ENCODE measurements at regions not wholly inside any gene's neighbourhood (a gene's known extent, or its start where the extent isn't known, plus 50 kb on each side); places are given as distances from the start of the nearest gene placed in this dataset.

DNA sequence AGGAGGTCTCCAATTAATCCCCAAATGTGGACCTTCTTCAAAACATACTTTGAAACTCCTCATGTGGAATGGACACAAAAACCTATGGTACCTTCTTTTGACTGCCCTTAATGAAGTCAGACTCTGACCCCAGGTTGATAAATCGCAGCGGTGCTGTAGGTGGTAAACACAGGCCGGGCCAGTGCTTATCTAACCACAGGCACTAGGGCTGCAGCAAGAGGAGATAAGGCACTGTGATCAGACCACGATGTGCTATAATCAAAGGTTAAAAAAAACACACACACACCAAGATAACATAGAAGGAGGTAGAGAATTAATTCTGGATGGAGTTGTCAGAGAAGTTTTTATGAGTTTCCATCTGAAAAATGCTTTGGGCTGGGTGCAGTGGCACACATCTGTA is 52.3 kb upstream of the SIPA1L2 start:
- no peak for DNase-seq (ENCODE audit: low spot score)

DNA sequence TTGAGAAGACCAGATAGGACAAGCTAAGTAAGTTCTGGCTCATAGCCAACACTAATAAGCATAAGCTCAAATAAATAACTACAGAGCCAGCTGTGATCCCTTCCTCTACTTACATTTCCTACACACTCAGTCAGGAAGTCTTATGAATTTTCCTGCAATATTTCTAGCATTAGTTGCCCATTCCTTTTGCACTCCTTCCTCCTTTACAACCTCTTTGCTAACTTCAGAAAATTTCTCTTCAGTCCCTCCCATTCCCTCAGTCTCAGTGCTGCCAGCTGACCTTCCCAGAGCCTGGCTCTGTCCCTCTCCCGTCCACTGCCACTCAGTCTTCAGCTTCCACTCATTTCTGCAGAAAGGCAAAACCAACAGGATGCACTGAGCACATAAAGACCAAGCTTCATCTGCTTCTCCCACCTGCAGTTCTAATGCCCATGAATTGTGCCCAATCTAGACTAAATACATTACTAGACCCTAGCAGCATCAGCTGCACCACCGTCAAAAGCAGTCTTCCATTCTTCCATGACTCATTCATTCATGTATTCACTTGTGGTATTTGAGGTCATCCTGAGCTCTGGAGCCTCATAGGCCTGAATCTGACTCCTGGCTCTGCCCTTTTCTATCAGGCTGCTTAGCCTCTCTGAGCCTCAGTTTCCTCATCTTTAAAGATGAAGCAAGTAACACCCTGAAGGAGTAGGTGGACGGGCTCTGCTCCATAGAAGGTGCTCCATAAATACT is 54.6 kb upstream of the SIPA1L2 start:
- peak; percentile 22 for DNase-seq (ENCODE audit: low spot score)

DNA sequence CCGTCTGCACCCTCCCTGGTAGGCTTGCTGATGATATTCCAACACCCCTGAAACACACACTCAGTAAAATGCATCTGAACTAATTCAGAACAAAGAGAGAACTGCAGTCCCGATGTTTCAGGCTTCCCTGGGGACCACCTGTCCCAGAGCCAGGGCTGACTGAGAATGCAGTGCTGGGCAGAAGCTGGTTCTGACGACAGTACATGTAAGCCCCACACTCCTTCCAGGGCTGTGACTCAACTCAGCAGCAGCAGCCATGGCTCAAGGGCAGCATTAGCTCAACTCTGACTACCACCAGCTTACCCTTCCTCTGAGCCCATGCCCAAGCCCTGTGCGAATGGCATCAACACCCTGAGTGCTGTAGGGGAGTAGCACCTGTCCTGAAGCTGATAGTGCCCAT is 56.4 kb upstream of the SIPA1L2 start:
- no peak for DNase-seq (ENCODE audit: low spot score)

DNA sequence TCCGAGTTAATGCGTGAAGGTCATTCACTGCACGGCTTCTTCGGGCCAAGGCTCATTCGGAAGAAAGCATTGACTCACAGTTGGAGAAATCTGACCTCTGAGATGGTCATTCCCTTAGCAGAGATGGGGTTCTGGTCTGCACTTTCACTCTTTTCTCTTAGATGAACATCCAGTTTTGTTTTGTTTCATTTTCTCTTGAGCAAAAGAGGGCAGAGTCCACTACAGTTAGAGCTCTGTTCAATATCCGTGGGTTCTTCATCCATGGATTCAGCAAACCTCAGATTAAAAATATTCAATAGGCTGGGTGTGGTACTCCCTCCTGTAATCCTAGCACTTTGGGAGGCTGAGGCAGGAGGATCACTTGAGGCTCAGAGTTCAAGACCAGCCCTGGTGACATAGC is 57.4 kb upstream of the SIPA1L2 start:
- no peak for DNase-seq (ENCODE audit: low spot score)

DNA sequence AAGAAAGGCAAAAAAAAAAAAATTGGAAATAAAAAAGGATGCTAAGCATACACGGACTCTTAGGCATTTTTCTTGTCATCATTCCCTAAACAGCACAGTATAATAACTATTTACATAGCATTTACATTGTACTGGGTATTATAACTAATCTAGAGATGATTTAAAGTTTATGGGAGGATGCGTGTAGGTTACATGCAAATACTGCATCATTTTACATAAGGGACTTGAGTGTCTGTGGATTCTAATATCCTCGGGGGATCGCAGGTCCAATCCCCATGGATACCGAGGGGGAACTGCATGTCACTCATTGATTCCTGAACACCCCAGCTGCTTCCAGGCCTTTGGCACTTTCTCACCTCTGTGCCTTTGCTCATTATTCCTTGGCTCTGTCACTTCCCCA is 57.8 kb upstream of the SIPA1L2 start:
- DNase-seq (ENCODE audit: low spot score): no peak

DNA sequence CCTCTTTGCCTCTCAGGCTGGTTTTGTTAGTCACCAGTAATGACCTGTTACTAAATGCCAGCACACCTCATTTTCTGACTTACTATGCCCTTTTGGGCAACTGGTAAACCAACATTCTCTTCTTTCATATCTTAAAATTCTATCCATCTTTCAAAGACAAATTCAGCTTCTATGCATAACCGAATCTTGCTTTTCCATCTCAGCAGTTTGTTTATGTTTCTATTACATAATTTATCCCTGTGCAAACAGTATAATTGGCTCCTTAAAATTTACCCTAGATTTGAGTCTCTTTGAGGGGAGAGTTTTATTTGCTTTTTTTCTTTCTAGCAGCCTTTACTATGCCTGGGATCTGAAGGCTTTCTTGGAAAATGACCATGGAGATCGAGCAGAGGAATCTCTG is 58.5 kb upstream of the SIPA1L2 start:
- DNase-seq (ENCODE audit: low spot score): no peak

DNA sequence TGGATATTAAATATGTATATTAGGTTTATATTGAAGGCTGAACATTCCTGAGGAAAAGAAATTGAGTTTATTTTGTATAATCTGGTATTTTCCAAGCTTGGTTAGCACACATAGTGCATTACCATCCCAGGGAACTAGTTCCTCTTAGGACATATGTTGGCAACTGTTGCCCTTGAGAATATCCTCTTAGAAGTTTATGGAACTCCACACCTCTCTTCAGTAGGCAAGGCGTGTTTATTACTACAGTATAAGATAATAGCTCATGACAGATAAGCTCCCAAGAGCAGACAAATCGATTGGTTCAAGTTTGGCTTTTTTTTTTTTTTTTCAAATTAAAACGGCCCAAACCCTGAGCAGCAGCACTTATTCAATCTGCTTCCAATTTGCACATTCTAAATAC is 59.8 kb upstream of the SIPA1L2 start:
- DNase-seq (ENCODE audit: low spot score): no peak

DNA sequence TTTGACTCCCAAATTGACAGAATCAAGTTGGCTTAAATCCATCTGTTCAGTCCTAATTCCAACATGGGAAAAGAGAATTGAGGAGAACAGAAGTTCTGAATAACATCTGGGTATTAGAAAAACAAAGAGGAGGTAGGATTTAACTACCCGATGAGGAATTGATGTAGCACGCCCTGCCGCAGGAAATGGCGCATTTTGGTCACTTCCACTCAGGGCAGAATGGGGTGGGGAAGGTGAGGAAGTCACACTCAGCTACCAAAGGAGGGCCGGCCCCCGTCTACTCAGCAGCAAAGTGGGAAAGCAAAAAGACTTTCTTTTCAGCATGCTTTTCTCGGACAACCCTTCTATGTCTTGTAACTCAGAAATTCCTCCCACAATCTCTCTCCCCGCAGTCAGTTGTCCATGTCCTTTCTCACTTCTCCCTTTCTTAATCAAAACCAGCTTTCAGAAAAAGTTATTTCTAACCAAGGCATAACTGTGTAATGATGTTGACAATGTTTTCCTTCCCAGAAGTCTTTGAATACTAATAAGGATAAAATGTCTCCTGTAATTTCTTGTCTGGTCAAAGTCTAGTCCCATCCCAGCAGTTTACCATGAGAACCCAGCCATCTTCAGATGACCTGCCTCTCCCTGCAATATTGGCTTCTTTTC is 60.5 kb upstream of the SIPA1L2 start:
- DNase-seq (ENCODE audit: low spot score): no peak

DNA sequence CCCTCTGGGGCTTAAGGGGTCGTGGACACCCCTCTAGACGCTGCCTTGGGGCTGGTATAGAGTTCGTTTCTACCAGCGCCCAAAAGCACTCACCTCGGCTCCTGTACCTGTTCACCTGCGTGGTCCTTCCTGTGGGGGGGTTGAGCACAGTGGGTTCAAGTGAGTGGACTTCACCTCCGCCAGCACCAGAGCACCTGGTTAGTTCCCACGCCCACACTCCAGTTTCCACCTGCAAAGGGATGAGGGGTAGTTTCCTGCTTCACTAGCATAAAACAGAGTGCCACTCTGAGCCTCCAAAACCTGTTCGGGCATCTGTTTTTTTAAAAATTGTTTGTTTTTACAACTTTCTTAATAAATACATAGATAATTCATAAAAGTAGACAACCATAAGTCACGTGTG is 64.5 kb upstream of the SIPA1L2 start:
- no peak for DNase-seq (ENCODE audit: low spot score)

DNA sequence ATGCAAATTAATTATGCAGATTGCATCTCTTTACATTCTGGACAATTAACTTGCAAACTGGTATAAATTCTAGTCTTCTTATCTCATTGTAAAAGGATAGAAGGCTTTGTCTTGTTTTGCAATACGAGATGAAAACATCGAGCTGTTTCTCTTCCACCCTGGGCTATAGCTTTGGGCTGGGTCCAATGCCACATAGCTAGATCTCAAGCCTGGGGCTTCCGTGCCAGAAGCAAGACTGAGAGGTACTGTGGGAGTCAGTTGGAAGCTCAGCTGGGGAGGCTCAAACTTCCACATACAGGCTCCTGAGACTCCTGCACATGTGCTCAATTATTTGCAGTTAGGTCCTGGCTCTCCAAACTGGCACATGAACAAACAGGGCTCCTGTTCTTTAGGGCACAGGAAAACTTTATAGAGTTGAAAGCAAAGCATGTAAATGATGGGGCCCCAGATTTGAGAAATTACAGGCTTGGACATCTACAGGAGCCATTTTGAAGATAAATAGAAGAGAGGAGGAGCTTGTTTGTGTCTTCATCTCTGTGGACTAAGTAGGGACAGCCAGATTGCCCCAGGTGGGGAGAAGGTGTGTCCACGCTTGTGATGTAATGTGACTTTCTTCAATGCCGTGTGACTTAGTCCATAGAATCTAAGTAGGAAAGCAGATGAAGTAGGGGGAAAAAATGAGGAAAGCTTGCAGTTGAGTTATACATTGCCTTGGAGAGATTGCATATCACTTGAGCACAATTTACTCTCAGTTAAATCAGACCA is 65.9 kb upstream of the SIPA1L2 start:
- DNase-seq (ENCODE audit: low spot score): no peak

DNA sequence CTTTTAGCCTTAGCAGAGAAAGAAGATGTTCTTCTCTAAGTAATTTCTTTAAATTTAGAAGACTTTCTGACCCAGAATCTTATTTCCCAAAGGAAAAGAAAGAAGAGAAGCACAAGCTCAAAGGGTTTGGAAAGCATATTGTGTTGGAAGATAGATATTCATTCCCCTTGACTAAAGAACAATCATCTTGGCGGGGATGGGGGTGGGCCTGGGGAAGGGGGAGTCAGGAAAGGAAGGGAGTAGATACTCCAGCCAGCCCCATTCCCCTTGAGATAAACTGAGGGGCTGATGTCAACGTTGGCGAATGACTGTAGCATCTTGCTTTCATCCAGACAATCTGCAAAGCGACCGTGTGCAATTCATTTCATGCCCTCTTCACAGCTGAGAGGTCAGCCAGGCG is 66.5 kb upstream of the SIPA1L2 start:
- no peak for DNase-seq (ENCODE audit: low spot score)

DNA sequence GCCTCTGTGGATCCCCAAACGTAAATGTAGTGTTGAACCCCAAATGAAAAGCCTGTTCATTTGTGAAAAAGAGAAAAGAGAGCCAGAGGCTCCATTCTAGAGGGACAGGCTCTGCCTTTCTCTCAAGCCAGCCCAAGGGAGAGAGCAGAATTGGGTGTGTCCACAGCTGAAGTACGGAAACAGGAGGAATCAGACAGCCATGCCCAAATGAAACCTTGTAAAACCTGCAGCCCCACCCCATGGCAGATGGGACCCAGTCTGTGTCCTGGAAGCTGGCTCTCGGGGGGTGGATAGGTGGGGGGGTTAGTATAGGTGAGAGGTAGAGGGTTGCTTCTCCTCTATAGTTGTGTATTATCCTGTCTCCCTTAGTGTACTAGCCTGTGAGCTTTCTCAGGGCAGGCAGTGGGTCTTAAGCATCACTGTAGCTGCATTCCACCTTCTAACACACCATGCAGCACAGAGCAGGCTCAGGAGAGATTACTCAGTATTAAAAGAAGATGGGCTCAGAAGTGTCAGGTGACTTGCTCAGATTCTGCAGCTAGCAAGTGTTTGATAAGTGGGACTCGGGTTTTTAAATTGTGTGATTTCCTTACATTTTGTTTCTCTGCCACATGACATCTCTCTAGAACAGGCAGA is 67.4 kb upstream of the SIPA1L2 start:
- no peak for DNase-seq (ENCODE audit: low spot score)

DNA sequence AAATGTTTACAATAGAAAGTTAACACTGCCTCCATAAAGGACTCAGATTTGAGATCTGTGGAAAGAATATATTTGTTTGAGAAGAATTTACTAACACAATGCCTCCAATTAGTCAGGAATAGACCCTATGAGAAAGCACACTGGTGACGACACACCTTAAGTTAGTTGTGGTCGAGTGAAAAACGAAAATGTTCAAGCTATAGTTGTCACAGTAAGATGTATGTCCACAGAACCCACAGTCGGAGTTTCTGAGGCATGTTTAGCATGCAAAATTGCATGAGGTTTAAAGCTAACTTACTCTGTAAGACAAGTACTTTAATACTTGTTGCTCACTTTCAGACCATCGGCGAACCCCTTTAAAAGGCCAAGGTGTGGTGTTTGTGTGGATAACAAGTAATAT is 69.9 kb upstream of the SIPA1L2 start:
- no peak for DNase-seq (ENCODE audit: low spot score)

DNA sequence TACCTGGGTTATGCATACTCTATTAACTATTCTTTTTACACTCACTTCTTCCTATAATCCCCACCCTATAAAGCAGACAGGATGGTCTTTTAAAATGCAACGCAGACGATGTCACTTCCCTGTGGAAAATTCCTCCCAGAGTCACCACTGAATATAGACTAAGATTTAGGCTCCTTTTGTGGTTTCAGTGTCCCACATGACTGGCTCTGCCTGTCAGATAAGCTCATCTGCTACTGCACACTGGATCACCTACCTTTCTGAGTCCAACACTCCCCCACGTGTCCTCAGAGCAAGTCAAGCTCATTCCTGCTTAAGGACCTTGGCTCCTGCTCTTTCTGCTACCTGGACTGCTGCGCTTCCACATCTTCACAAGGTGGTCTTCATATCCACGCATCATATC is 73.0 kb upstream of the SIPA1L2 start:
- no peak for DNase-seq (ENCODE audit: low spot score)

DNA sequence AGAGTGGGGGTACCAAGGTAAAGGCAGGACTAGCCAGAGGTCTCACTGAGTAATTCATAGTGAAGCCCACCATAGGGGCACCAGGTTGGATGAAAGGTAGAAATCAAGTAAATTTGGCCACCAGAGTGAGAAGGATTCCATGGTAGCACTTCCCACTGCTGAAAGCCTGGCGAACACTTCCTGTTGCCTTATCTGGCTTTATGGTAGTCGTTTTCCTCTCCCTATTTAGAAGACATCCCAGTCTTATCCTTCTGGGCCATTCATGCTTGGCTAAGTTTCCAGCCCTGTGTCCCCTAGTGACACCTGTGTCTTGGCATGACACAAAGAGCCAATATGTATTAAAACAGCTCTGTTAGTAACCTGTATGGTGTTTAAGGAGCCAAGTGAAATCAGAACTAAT is 74.3 kb upstream of the SIPA1L2 start:
- no peak for DNase-seq (ENCODE audit: low spot score)

DNA sequence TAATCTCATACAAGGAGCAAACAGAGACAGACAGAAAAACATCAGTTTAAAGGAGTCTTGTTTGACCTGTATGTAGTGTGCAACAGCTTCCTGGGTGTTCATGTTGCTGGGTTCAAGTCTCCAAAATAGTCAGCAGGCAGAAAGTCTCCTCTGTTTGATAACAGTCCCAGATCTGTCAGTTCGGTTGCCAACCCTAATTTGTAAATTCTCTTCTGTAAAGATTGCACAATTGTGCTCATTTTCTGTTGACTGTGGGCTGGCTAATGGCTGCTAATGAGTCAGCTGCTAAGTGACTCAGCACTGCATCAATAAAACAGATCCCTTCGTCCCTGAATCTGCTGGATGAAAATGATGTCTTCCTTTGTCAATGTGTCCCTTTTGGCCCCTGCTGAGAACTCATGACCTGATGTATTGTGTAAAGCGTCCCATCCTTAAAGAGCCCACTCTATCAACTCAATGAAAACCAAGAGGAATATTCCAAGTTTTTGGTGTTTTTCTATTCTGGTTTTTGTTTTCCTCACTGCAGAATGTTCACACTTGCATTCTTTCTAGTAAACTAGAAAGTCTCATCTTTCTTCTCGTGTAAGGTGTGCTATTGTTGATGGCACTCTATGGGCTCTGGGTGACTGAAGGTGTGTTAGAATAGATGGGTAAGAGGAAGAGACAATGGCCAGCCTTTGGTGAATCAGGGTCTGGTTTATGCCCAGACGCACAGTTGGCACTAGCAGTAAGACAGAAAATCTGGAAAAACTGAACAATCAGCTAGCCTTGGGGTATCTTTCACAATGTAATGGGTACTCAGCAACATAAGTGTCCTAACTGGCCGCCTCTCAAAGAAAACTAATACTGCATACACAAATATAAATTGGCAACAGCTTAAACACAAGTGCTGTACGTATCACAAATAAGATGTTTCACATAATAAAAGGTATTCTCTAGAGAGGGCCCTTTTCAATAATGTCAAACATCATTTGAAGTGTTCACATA is 75.1 kb upstream of the SIPA1L2 start:
- peak; percentile 61 for DNase-seq (ENCODE audit: low spot score)

DNA sequence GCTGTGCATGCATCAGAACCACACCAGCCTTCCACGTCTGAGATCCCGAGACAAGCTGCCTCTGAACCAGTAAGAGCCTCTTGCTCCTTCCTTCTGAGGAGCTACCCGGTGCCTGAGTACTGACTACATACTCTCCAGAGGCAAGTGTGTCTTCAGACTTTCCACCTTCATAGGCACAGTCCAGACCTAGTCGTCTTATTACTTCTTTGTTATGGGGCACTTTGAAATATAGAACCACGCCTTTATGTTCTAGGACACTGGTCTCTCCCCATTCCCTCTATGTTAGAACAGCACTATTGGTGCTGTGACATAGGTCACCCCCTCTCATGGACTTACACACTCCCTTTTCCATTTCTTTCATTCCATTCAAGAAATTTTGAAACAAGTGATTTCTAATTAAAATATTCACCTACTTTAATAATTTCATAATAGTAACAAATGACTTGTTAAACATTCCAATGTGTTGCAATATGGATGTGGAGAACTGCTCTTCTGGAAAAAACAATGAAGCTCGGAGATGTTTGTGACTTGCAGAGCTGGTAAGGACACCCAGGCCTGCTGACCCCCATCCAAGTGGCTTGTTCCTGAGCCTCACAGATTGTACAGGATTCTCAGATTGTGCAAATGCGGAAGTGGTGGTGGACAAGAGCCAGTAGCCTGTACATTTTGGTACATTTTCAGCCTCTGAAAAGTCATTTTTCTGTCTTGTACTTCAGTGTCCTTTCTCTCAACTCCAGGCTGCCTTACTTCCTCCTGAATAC is 76.1 kb upstream of the SIPA1L2 start:
- no peak for DNase-seq (ENCODE audit: low spot score)

DNA sequence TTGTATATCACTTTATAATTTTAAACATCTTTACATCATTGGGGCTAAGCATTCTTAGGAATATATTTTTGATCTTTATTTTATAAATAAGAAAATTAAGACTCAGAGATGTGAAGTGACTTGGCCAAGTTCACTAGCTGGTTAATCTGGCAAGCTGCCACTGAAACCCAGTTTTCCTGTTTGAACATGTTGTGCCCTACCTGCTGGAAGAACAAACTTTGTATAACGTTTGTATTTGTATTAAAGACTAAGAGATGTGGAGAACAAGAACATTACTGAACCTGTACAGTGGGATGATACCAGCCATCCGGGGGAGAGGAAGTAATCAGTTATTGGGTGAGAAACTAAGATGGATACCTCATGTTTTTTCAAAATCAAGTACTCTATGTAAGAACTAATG is 77.2 kb upstream of the SIPA1L2 start:
- DNase-seq (ENCODE audit: low spot score): no peak

DNA sequence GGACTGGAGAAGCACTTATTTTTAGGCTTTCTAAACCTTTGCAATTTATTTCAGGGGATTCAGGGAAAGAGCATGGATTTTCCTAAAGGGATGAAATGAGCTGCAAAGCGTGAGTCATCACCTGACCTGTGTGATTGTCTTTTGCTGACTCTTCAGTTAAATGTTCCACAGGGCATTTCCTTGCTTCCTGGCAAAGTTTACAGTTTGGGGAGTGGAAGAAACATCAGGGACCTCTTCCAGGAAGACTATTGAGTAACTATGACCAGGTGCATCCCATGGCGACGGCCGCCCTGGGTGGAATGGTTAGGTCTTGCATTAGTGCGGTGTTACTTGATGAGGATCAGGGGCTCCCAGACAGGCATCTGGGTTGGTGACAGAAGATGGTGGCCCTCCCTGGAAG is 79.5 kb upstream of the SIPA1L2 start:
- DNase-seq (ENCODE audit: low spot score): no peak

DNA sequence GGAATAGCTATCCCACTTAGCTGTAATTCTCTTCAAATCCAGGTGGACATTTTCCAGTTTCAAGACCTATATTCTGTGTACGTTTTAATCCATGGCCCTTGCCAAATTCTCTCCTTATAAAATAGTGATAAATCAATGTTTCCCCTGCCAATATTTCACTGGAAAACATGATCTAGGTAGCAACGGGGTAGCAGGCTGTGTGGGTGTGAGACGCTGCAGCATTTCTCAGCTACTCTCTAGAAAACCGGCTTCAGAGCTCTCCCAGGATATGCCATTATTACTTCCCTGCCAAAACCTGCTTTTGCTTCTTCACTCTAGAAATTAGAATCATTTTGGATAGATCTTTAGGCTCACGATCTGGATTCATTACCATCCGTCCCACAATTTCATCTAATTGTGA is 82.1 kb upstream of the SIPA1L2 start:
- no peak for DNase-seq (ENCODE audit: low spot score)

DNA sequence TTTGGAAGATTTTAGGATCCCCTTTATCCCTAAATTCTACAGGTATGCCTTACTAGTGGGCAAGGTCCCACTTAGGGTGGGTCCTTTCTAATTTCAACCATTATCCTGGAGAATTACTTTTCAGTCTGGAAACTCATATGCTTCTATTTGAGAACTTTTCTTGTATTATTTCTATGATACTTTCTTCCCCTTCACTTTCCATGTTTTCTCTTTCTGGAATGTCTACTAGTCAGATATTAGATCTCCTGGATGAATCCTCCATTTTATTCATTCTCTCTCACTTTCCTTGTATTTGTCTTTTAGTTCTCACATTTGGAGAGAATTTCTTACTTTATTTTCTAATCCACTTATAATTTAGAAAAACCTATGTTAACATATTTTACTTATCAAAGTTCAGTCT is 83.9 kb upstream of the SIPA1L2 start:
- no peak for DNase-seq (ENCODE audit: low spot score)
